ENCODE measurements at regions not wholly inside any gene's neighbourhood (a gene's known extent, or its start where the extent isn't known, plus 50 kb on each side); places are given as distances from the start of the nearest gene placed in this dataset.

DNA sequence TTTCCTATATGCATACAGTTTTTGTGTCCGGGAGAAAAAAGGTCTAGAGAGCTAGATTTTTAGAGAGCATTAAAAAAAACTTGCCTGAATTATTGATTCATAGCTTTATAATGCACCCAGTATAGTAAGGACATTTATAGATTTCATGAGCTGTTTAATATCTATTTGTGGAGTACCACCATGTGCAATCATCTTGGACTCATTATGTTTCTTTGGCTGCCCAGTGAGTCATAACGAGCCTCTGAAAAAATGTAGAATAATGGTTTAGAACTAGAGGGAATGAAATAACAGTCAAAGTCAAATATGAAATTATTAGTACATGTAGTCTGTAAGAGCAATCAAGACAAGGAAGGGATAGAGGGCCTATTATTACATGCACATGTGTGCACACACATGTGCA is 350.0 kb downstream of the CD83 start:
- TF ChIP-seq KLF10 (tag by site-specific recombination; IDR thresholded peaks at IDR 0.05), result no peak
- TF ChIP-seq ZNF10 (tag by site-specific recombination; IDR thresholded peaks at IDR 0.05), result no peak
- TF ChIP-seq ZNF302 (tag by site-specific recombination; IDR thresholded peaks at IDR 0.05; ENCODE audit: low read depth), result no peak
- TF ChIP-seq ZNF175 (tag by site-specific recombination; IDR thresholded peaks at IDR 0.05), result no peak
- no peak for TF ChIP-seq ZNF341 (tag by site-specific recombination; IDR thresholded peaks at IDR 0.05; ENCODE audit: low read depth)
- TF ChIP-seq, protein P1, sequence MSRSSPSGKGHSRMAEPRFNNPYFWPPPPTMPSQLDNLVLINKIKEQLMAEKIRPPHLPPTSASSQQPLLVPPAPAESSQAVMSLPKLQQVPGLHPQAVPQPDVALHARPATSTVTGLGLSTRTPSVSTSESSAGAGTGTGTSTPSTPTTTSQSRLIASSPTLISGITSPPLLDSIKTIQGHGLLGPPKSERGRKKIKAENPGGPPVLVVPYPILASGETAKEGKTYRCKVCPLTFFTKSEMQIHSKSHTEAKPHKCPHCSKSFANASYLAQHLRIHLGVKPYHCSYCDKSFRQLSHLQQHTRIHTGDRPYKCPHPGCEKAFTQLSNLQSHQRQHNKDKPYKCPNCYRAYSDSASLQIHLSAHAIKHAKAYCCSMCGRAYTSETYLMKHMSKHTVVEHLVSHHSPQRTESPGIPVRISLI (tag by site-specific recombination; IDR thresholded peaks at IDR 0.05), result no peak
- TF ChIP-seq ZNF776 (tag by site-specific recombination; IDR thresholded peaks at IDR 0.05; ENCODE audit: borderline replicate concordance), result no peak
- no peak overlapping the region for H3K27ac ChIP-seq (ENCODE audit: extremely low read depth, low read depth, low read length)
- H3K36me3 ChIP-seq (ENCODE audit: control insufficient read depth in 2 of 2, insufficient read depth in 1 of 2, low read length in 2 of 2), result no peaks in the 10 kb centered on the region
- H3K4me3 ChIP-seq (ENCODE audit: low read depth, low read length), result no peak overlapping the region
- no peaks in the 10 kb centered on the region for H3K4me1 ChIP-seq (ENCODE audit: control insufficient read depth, insufficient read depth, low read length)
- ChIA-PET CTCF (no interaction called here), POLR2A (no interaction called here)
- no peaks in the 10 kb centered on the region for H3K9me3 ChIP-seq (ENCODE audit: control insufficient read depth, insufficient read depth, low read depth, low read length)

DNA sequence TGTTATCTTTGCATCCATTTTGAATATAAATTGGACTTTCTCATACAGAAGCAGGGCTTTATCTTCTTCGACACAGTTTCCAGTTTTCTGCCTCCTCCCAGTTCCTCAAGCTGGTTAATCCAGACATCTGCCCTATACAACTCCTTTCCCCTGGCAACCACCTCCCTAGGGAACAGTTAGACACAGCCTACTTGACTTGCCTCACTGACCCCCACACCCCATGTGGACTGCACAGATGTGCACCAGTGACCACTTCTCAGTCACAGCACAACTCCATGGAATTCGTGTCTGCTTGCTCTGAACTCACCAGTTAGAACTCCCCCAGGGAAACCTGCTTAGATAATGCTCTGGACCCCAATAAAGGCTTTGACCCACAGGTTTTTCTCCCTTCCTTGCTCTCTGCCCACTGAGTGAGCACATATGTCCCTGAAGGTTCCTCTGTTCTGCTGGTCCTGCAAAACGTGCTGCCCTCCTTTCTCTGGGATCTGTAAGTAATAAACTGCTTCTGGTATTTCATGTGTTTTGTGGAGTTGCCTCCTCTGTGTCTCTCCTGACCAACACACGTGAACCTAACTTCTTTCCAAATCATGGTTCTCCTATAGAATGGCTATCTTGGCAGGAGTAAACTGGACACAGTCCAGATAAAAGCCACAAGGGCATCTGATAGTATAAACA is 351.2 kb downstream of the CD83 start:
- CTCF ChIA-PET, result no interaction called here
- Histone ChIP-seq H3K27ac (ENCODE audit: extremely low read depth, low read depth, low read length) (no peak overlapping the region), H3K36me3 (ENCODE audit: control insufficient read depth in 2 of 2, insufficient read depth in 1 of 2, low read length in 2 of 2) (no peaks in the 10 kb centered on the region), H3K4me1 (ENCODE audit: control insufficient read depth, insufficient read depth, low read length) (no peaks in the 10 kb centered on the region), H3K4me3 (ENCODE audit: low read depth, low read length) (no peak overlapping the region), H3K9me3 (ENCODE audit: control insufficient read depth, insufficient read depth, low read depth, low read length) (no peaks in the 10 kb centered on the region)
- POLR2A ChIA-PET, result no interaction called here
- peak; percentile 90 for TF ChIP-seq ZNF266 (tag by site-specific recombination; IDR thresholded peaks at IDR 0.05; ENCODE audit: low read depth)
- no peak for TF ChIP-seq ZNF248 (tag by site-specific recombination; IDR thresholded peaks at IDR 0.05)
- TF ChIP-seq HIC1 (tag by site-specific recombination; IDR thresholded peaks at IDR 0.05), result no peak
- no peak for TF ChIP-seq ZBTB44 (tag by site-specific recombination; IDR thresholded peaks at IDR 0.05)

DNA sequence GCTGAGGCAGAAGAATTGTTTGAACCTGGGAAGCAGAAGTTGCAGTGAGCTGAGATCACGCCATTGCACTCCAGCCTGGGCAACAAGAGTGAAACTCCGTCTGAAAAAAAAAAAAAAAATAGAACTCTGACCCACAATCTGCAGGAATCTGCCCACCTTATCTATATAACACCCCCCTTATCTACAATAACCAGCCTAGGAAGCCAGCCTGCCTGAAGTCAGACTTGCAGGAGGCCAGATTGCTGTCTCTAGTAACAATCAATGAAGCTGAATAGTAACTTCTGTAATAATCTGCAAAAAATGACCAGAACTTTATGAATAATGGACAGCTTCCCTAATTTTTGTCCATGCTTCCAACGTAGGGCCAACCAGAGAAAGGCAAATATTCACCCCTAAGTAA is 352.5 kb downstream of the CD83 start:
- no peaks in the 10 kb centered on the region for H3K9me3 ChIP-seq (ENCODE audit: control insufficient read depth, insufficient read depth, low read depth, low read length)
- TF ChIP-seq, protein P2, sequence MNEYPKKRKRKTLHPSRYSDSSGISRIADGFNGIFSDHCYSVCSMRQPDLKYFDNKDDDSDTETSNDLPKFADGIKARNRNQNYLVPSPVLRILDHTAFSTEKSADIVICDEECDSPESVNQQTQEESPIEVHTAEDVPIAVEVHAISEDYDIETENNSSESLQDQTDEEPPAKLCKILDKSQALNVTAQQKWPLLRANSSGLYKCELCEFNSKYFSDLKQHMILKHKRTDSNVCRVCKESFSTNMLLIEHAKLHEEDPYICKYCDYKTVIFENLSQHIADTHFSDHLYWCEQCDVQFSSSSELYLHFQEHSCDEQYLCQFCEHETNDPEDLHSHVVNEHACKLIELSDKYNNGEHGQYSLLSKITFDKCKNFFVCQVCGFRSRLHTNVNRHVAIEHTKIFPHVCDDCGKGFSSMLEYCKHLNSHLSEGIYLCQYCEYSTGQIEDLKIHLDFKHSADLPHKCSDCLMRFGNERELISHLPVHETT (tag by site-specific recombination; IDR thresholded peaks at IDR 0.05), result no peak
- no peak for TF ChIP-seq ZNF48 (tag by site-specific recombination; IDR thresholded peaks at IDR 0.05)
- TF ChIP-seq PATZ1 (tag by site-specific recombination; IDR thresholded peaks at IDR 0.05), result no peak
- TF ChIP-seq ZNF433 (tag by site-specific recombination; IDR thresholded peaks at IDR 0.05; ENCODE audit: low read depth), result no peak
- no peak for TF ChIP-seq ZBTB10 (tag by site-specific recombination; IDR thresholded peaks at IDR 0.05)
- no peak for TF ChIP-seq ZNF76 (tag by site-specific recombination; IDR thresholded peaks at IDR 0.05; ENCODE audit: borderline replicate concordance, low read depth)
- TF ChIP-seq ZBTB6 (tag by site-specific recombination; IDR thresholded peaks at IDR 0.05), result no peak
- CTCF ChIA-PET, result interaction anchor here (0.7 kb wide), 1 partner anchor 1763 kb away, joined by 3 read pairs; no protein-coding TSS in a partner anchor
- no peak overlapping the region for H3K27ac ChIP-seq (ENCODE audit: extremely low read depth, low read depth, low read length)
- H3K4me3 ChIP-seq (ENCODE audit: low read depth, low read length), result no peak overlapping the region
- no peaks in the 10 kb centered on the region for H3K36me3 ChIP-seq (ENCODE audit: control insufficient read depth in 2 of 2, insufficient read depth in 1 of 2, low read length in 2 of 2)
- no peaks in the 10 kb centered on the region for H3K4me1 ChIP-seq (ENCODE audit: control insufficient read depth, insufficient read depth, low read length)
- POLR2A ChIA-PET, result interaction anchor here (0.7 kb wide), 1 partner anchor 308 kb away, joined by 4 read pairs; no protein-coding TSS in a partner anchor
